HCT116 (cell line): ENCODE measurements at regions not wholly inside any gene's neighbourhood (a gene's known extent, or its start where the extent isn't known, plus 50 kb on each side); places are given as distances from the start of the nearest gene placed in this dataset.

Experiments
- ATAC-seq: fragments of 200-7000 bp; cut with Tn5 transposase; 2 replicates; pipeline ENCODE4 v1.9.1; 2020; ENCODE audit warnings: mild to moderate bottlenecking, moderate library complexity
- BruUV-seq: library from RNA; stranded (reverse); fragments of 400-500 nt; replicated peaks from 2 replicates; lab custom pipeline; 2021; lab: Mats Ljungman, UMichigan
- CTCF ChIA-PET: fragments of 300-600 bp; sonication (Branson Sonifier 250); formaldehyde crosslinking; loops from one replicate; lab custom pipeline; 2021; ENCODE audit warnings: antibody characterized with exemption; lab: Charles Lee
- POLR2A ChIA-PET: fragments of 300-600, 350-600 bp; sonication (Branson Sonifier 250); formaldehyde crosslinking; loops from one replicate; lab custom pipeline; 2021; ENCODE audit warnings: antibody characterized with exemption; lab: Charles Lee
- RAD21 ChIA-PET, 2 experiments: fragments of 300-600 bp; sonication (Branson Sonifier 250); formaldehyde crosslinking; loops; one replicate each; lab custom pipeline; 2023; ENCODE audit warnings: low total read pairs in 2 of 2; ENCODE audit not compliant: uncharacterized antibody in 2 of 2, unreplicated experiment in 2 of 2, low non-redundant PET in 1 of 2; lab: Charles Lee
- DNase-seq: peaks from one replicate; pipeline ENCODE4 v3.0.0-alpha.2; 2010; ENCODE audit warnings: low read depth, low spot score
- H2AFZ ChIP-seq: fragments of 200-600 bp; shearing (Covaris generic), sonication (generic); 2 replicates; pipeline ENCODE4 v1.6.1; 2017; ENCODE audit warnings: low read depth, mixed run types, mixed read lengths, antibody characterized with exemption, low read length; ENCODE audit not compliant: poor library complexity, severe bottlenecking
- H3K27ac ChIP-seq: 2 replicates; pipeline ENCODE4 v1.5.1; 2012; ENCODE audit warnings: low read depth, low read length
- H3K27me3 ChIP-seq: fragments of 200-600 bp; sonication (generic); 2 replicates; pipeline ENCODE4 v1.6.1; 2016; ENCODE audit warnings: mixed run types, low read length, mixed read lengths; ENCODE audit not compliant: insufficient read depth
- H3K36me3 ChIP-seq, 2 experiments: fragments of 200-500 bp in 1 of 2; fragments of 200-600 bp in 1 of 2; sonication (Bioruptor generic) in 1 of 2; sonication (generic) in 1 of 2; 2 replicates each; pipeline versions ENCODE4 v1.5.1 to v1.6.1; 2014 to 2016; ENCODE audit warnings: low read length in 2 of 2, inconsistent platforms in 1 of 2, mixed read lengths in 1 of 2, mixed run types in 1 of 2; ENCODE audit not compliant: insufficient read depth in 2 of 2, control insufficient read depth in 1 of 2
- H3K4me1 ChIP-seq, 2 experiments: fragments of 200-600 bp in 1 of 2; sonication (generic) in 1 of 2; 2 replicates each; pipeline versions ENCODE4 v1.5.1 to v1.6.1; 2012 to 2017; ENCODE audit warnings: low read length in 2 of 2, inconsistent platforms in 1 of 2, mild to moderate bottlenecking in 1 of 2, mixed read lengths in 1 of 2, mixed run types in 1 of 2, moderate library complexity in 1 of 2; ENCODE audit not compliant: insufficient read depth in 2 of 2, control insufficient read depth in 1 of 2
- H3K4me2 ChIP-seq: fragments of 200-600 bp; sonication (generic); 2 replicates; pipeline ENCODE4 v1.6.1; 2017; ENCODE audit warnings: mixed run types, low read length, mixed read lengths
- H3K4me3 ChIP-seq, 2 experiments: fragments of 200-600 bp in 1 of 2; sonication (generic) in 1 of 2; replicated peaks in 1 of 2; 2 replicates each; pipeline ENCODE4 v1.5.1; 2011 to 2016; ENCODE audit warnings: low read length in 2 of 2, control low read depth in 1 of 2, low read depth in 1 of 2, mild to moderate bottlenecking in 1 of 2, mixed read lengths in 1 of 2, mixed run types in 1 of 2
- H3K79me2 ChIP-seq: fragments of 200-600 bp; sonication (generic); 2 replicates; pipeline ENCODE4 v1.6.1; 2017; ENCODE audit warnings: mild to moderate bottlenecking, mixed run types, low read length, moderate library complexity, mixed read lengths; ENCODE audit not compliant: insufficient read depth
- H3K9ac ChIP-seq: fragments of 200-600 bp; sonication (generic); 2 replicates; pipeline ENCODE4 v1.6.1; 2016; ENCODE audit warnings: low read length, mixed read lengths
- H3K9me2 ChIP-seq: fragments of 200-600 bp; sonication (generic), shearing (Covaris generic); 2 replicates; pipeline ENCODE4 v1.6.1; 2017; ENCODE audit warnings: mixed run types, mild to moderate bottlenecking, moderate library complexity; ENCODE audit not compliant: insufficient read depth
- H3K9me3 ChIP-seq, 2 experiments: fragments of 200-500 bp in 1 of 2; fragments of 200-600 bp in 1 of 2; sonication (Bioruptor generic) in 1 of 2; sonication (generic) in 1 of 2; 2 replicates each; pipeline ENCODE4 v1.6.1; 2014 to 2017; ENCODE audit warnings: low read length in 2 of 2, mixed read lengths in 2 of 2, inconsistent platforms in 1 of 2, low read depth in 1 of 2, mild to moderate bottlenecking in 1 of 2, mixed run types in 1 of 2, moderate library complexity in 1 of 2; ENCODE audit not compliant: control insufficient read depth in 1 of 2, insufficient read depth in 1 of 2
- H4K20me1 ChIP-seq: fragments of 200-600 bp; sonication (generic), shearing (Covaris generic); 2 replicates; pipeline ENCODE4 v1.6.1; 2017; ENCODE audit warnings: mixed run types, mild to moderate bottlenecking, moderate library complexity; ENCODE audit not compliant: insufficient read depth
- CBX3 ChIP-seq: IDR thresholded peaks from 2 replicates; pipeline ENCODE4 v1.6.1; 2012; ENCODE audit warnings: low read depth
- EZH2 ChIP-seq: fragments of 200-600 bp; sonication (generic); IDR thresholded peaks from 2 replicates; pipeline ENCODE4 v1.6.1; 2017; ENCODE audit warnings: antibody characterized with exemption, mixed run types
- RAD21 ChIP-seq: IDR thresholded peaks from 2 replicates; pipeline ENCODE4 v1.6.1; 2012; ENCODE audit warnings: low read depth, mild to moderate bottlenecking
- SRF ChIP-seq: IDR thresholded peaks from 2 replicates; pipeline ENCODE4 v1.6.1; 2012; ENCODE audit warnings: low read depth
- TCF7L2 ChIP-seq: IDR thresholded peaks from 2 replicates; pipeline ENCODE4 v1.7.0; 2011; ENCODE audit warnings: borderline replicate concordance, inconsistent platforms; ENCODE audit not compliant: insufficient read depth, insufficient read length; ENCODE audit errors: extremely low read depth
- YY1 ChIP-seq: IDR thresholded peaks from 2 replicates; pipeline ENCODE4 v1.6.1; 2011; ENCODE audit warnings: low read length, low read depth, moderate library complexity, mild to moderate bottlenecking; ENCODE audit not compliant: insufficient replicate concordance; ENCODE audit errors: extremely low read depth
- ZNF274 ChIP-seq: fragments of 200-500 bp; sonication (Bioruptor generic); IDR thresholded peaks from 2 replicates; pipeline ENCODE4 v1.6.1; 2014; ENCODE audit warnings: mild to moderate bottlenecking, low read depth, low read length, inconsistent platforms
- intact Hi-C: fragments of 100-400 bp; cut with micrococcal nuclease; formaldehyde crosslinking; loops from 2 replicates; pipeline ENCODE4 v1.10.0; 2022
- TF ChIP-seq, protein P1 (sequence below): IDR thresholded peaks from 2 replicates; pipeline ENCODE4 v1.6.1; 2012; ENCODE audit warnings: low read depth
- TF ChIP-seq, protein P2 (sequence below): IDR thresholded peaks from 2 replicates; pipeline ENCODE4 v1.6.1; 2012
- TF ChIP-seq, protein P3 (sequence below): IDR thresholded peaks from 2 replicates; pipeline ENCODE4 v1.6.1; 2011; ENCODE audit warnings: mild to moderate bottlenecking, low read length, moderate library complexity; ENCODE audit not compliant: insufficient replicate concordance; ENCODE audit errors: extremely low read depth
- TF ChIP-seq, protein P4 (sequence below): IDR thresholded peaks from 2 replicates; pipeline ENCODE4 v1.6.1; 2012

DNA sequence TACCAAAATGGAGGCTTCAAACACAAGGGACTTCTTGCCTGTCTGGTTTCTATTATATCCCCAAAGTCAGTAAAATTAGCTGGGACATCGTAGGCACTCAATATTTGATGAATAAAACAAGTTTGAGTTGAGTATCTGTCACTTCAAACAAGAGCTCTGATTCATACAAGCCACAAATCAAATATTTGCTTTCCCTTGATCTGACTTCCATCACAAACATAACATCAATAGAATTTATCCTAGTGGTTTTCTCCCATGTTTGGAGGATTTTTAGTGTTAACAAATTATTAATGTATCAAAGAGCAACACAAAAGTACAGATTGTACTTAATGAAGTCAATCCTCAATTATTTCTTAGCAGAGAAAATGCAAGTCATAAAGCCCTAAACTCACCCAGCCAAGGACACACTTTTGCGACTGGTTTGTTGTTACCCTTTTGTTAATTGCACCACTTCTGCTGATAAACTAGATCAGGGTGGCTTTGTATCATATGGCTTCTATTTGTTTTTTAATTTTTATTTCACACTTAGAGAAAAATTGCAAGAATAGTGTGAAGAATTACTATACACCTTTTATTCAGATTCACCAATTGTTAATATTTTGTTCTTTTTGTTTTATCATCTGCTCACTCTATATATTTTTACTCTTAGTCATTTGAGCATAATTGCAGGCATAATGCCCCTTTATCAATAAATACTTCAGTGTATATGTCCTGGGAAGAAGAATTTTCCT is 117.4 kb upstream of the PRDM1 start:
- ChIA-PET CTCF (no interaction called here), POLR2A (no interaction called here), RAD21 (no interaction called here)
- intact Hi-C loops, result no loop called here
- BruUV-seq, result no TSS peak
- H3K27me3 ChIP-seq, result no peaks in the 10 kb centered on the region
- no peak overlapping the region for H3K4me2 ChIP-seq
- H2AFZ ChIP-seq, result no peak overlapping the region
- H3K27ac ChIP-seq, result no peak overlapping the region
- H3K36me3 ChIP-seq, result no peaks in the 10 kb centered on the region
- H3K79me2 ChIP-seq, result no peaks in the 10 kb centered on the region
- TF ChIP-seq ZNF274 (no peak), EZH2 (no peak), RAD21 (no peak), CBX3 (no peak), YY1 (no peak), TCF7L2 (no peak), SRF (no peak)
- TF ChIP-seq, protein P1, sequence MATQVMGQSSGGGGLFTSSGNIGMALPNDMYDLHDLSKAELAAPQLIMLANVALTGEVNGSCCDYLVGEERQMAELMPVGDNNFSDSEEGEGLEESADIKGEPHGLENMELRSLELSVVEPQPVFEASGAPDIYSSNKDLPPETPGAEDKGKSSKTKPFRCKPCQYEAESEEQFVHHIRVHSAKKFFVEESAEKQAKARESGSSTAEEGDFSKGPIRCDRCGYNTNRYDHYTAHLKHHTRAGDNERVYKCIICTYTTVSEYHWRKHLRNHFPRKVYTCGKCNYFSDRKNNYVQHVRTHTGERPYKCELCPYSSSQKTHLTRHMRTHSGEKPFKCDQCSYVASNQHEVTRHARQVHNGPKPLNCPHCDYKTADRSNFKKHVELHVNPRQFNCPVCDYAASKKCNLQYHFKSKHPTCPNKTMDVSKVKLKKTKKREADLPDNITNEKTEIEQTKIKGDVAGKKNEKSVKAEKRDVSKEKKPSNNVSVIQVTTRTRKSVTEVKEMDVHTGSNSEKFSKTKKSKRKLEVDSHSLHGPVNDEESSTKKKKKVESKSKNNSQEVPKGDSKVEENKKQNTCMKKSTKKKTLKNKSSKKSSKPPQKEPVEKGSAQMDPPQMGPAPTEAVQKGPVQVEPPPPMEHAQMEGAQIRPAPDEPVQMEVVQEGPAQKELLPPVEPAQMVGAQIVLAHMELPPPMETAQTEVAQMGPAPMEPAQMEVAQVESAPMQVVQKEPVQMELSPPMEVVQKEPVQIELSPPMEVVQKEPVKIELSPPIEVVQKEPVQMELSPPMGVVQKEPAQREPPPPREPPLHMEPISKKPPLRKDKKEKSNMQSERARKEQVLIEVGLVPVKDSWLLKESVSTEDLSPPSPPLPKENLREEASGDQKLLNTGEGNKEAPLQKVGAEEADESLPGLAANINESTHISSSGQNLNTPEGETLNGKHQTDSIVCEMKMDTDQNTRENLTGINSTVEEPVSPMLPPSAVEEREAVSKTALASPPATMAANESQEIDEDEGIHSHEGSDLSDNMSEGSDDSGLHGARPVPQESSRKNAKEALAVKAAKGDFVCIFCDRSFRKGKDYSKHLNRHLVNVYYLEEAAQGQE, result no peak
- TF ChIP-seq, protein P2, sequence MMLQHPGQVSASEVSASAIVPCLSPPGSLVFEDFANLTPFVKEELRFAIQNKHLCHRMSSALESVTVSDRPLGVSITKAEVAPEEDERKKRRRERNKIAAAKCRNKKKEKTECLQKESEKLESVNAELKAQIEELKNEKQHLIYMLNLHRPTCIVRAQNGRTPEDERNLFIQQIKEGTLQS, result no peak
- TF ChIP-seq, protein P3, sequence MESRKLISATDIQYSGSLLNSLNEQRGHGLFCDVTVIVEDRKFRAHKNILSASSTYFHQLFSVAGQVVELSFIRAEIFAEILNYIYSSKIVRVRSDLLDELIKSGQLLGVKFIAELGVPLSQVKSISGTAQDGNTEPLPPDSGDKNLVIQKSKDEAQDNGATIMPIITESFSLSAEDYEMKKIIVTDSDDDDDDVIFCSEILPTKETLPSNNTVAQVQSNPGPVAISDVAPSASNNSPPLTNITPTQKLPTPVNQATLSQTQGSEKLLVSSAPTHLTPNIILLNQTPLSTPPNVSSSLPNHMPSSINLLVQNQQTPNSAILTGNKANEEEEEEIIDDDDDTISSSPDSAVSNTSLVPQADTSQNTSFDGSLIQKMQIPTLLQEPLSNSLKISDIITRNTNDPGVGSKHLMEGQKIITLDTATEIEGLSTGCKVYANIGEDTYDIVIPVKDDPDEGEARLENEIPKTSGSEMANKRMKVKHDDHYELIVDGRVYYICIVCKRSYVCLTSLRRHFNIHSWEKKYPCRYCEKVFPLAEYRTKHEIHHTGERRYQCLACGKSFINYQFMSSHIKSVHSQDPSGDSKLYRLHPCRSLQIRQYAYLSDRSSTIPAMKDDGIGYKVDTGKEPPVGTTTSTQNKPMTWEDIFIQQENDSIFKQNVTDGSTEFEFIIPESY, result no peak
- TF ChIP-seq, protein P4, sequence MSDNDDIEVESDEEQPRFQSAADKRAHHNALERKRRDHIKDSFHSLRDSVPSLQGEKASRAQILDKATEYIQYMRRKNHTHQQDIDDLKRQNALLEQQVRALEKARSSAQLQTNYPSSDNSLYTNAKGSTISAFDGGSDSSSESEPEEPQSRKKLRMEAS, result no peak
- no peaks in the 10 kb centered on the region for H3K4me1 ChIP-seq
- no peak overlapping the region for H3K9ac ChIP-seq
- H3K9me3 ChIP-seq, result peaks cover 3 to 5% of the 10 kb centered on the region in 2 experiments; a peak in 1 of 4 replicates
- no peak for DNase-seq
- H3K9me2 ChIP-seq, result no peaks in the 10 kb centered on the region
- no peak overlapping the region for H3K4me3 ChIP-seq
- no peak for ATAC-seq
- H4K20me1 ChIP-seq, result no peaks in the 10 kb centered on the region
